ENCODE measurements at regions not wholly inside any gene's neighbourhood (a gene's known extent, or its start where the extent isn't known, plus 50 kb on each side); places are given as distances from the start of the nearest gene placed in this dataset.

DNA sequence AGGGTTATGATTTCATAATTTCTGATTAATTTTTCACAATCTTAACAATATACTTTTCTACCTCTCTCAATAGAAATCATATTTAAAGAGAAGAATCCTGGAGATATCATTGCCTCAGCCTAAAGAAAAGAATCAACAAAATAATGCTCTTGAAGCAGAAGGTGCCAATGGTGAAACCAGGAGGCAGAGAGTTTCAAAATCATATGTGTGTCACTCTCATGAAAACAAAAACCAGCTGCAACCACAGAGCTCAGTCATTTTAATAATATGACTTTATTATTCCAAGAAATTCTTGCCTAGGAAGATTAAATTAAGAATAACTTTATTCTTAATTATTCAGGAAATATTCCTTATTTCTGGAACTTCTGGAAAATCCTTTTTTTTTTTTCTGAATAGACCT, 266.8 kb upstream of the ACTBL2 start:
- Mint-ChIP-seq H3K4me3 (ENCODE audit: low read depth) (no peak overlapping the region), H3K27me3 (no peaks in the 10 kb centered on the region), H3K4me1 (ENCODE audit: low read depth) (no peaks in the 10 kb centered on the region), H3K9me3 (ENCODE audit: low read depth) (no peaks in the 10 kb centered on the region), H3K36me3 (ENCODE audit: insufficient read depth) (no peaks in the 10 kb centered on the region), H3K27ac (no peak overlapping the region)
- TF ChIP-seq, protein P1, sequence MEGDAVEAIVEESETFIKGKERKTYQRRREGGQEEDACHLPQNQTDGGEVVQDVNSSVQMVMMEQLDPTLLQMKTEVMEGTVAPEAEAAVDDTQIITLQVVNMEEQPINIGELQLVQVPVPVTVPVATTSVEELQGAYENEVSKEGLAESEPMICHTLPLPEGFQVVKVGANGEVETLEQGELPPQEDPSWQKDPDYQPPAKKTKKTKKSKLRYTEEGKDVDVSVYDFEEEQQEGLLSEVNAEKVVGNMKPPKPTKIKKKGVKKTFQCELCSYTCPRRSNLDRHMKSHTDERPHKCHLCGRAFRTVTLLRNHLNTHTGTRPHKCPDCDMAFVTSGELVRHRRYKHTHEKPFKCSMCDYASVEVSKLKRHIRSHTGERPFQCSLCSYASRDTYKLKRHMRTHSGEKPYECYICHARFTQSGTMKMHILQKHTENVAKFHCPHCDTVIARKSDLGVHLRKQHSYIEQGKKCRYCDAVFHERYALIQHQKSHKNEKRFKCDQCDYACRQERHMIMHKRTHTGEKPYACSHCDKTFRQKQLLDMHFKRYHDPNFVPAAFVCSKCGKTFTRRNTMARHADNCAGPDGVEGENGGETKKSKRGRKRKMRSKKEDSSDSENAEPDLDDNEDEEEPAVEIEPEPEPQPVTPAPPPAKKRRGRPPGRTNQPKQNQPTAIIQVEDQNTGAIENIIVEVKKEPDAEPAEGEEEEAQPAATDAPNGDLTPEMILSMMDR (IDR thresholded peaks at IDR 0.05; ENCODE audit: unreplicated experiment): no peak
- no peak for DNase-seq (ENCODE audit: low spot score, unreplicated experiment)

DNA sequence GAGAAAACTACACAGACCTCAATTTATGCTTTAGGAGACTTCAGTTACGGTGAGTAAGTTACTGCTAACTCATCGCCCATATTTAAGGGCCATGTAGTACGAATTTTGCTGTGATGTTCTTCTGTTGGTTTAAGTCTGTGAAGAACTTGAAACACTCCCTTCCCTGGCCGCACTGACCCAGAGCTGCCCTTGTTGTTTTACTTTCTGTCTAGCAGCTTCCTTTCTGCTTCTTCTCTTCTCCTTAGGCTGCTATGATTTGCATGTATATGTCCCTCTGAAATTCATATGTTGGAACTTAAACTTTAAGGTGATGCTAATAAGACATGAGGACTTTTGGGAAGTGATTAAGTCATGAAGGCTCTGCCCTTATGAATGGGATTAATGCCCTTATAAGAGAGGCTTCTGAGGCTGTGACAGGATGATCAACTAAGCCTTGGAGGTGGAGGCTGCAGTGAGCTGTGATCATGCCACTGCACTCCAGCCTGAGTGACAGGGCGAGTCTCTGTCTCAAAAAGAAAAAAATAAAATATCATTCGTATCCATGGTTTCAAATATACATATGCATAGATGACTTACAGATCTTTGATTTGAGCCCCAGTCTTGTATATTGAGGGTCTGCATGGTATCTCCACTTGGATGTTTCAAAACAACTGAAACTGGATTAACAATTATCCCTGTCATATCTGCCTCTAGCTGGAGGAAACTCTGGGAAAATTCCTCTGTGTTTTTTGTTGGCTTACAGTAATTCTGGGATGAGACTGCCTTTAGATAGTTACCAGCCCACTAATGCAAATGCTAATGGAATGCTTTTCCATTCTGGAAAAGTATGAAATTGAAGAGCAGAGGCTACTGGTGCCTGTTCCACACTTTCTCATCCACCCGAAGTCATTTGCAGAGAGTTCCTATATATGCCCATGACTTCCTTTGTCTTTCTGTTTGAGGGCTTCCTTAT, 263.4 kb upstream of the ACTBL2 start:
- H3K27me3 Mint-ChIP-seq: no peaks in the 10 kb centered on the region

DNA sequence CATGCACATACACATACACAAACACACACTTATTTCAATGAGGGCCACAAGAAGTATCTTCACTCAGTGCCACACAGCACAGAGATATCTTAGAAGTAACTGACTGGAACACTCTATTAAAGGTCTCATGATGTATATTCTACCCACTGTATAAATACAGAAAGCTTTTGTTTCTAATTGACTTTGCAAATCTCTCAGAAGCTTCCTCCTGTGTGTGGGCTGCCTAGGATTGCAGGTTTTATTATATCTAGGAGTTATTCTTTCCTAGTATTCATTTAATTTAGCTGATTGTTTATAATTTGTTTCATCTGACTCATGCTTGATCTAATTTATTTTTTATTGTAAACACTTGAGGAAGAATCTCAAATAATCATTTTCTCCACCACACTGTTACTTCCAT, 262.4 kb upstream of the ACTBL2 start:
- Mint-ChIP-seq H3K4me1 (ENCODE audit: low read depth) (no peaks in the 10 kb centered on the region), H3K27me3 (no peaks in the 10 kb centered on the region), H3K36me3 (ENCODE audit: insufficient read depth) (no peaks in the 10 kb centered on the region), H3K27ac (no peak overlapping the region), H3K4me3 (ENCODE audit: low read depth) (no peak overlapping the region), H3K9me3 (ENCODE audit: low read depth) (no peaks in the 10 kb centered on the region)
- TF ChIP-seq, protein P1 (IDR thresholded peaks at IDR 0.05; ENCODE audit: unreplicated experiment): no peak
- DNase-seq (ENCODE audit: low spot score, unreplicated experiment): no peak

More for the DNA sequence above, 263.4 kb upstream of the ACTBL2 start:
- Mint-ChIP-seq H3K36me3 (ENCODE audit: insufficient read depth) (no peaks in the 10 kb centered on the region), H3K27ac (no peak overlapping the region), H3K9me3 (ENCODE audit: low read depth) (no peaks in the 10 kb centered on the region), H3K4me1 (ENCODE audit: low read depth) (no peaks in the 10 kb centered on the region), H3K4me3 (ENCODE audit: low read depth) (no peak overlapping the region)
- TF ChIP-seq, protein P1 (IDR thresholded peaks at IDR 0.05; ENCODE audit: unreplicated experiment): no peak
- DNase-seq (ENCODE audit: low spot score, unreplicated experiment): no peak

DNA sequence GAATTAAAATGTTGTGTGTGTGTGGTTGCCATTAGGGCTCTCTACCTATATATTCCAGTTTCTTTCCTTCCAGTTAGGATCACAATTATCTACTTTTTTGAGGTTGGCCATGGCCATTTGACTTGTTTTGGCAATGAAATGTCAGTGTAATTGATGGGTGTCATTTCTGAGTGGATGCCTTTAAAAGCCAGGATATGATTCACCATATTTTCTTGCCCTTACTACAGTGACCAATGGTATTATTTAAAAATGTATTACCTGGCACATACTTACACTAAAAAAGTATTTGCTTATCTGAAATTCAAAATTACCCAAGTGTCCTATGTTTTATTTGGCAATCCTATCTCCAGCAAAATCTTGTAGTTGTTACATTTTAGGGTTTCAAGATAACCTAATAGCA, 258.7 kb upstream of the ACTBL2 start:
- no peak for DNase-seq (ENCODE audit: low spot score, unreplicated experiment)
- no peak overlapping the region for H3K27ac Mint-ChIP-seq
- TF ChIP-seq, protein P1 (IDR thresholded peaks at IDR 0.05; ENCODE audit: unreplicated experiment): no peak
- no peaks in the 10 kb centered on the region for H3K36me3 Mint-ChIP-seq (ENCODE audit: insufficient read depth)
- H3K4me1 Mint-ChIP-seq (ENCODE audit: low read depth): peaks cover 10% of the 10 kb centered on the region
- no peaks in the 10 kb centered on the region for H3K27me3 Mint-ChIP-seq
- H3K9me3 Mint-ChIP-seq (ENCODE audit: low read depth): no peaks in the 10 kb centered on the region
- no peak overlapping the region for H3K4me3 Mint-ChIP-seq (ENCODE audit: low read depth)

DNA sequence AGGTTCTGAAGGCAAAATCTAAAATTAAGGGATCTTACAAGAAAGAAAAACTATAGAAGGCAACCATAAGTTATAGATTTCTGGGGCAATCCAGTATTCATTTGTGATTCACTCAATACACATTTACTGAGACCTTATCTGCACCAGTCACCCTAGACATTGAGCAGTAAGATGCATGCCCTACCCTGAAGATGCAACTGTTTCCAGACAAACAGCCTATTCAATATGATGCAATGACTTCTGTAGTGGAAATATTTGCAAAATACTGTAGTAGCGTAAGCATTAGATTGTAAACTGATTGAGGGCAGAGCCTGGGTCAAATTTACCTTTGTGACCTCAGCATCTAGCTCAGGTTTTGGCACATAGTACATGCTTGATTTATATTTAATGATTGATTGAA, 256.2 kb upstream of the ACTBL2 start:
- DNase-seq (ENCODE audit: low spot score, unreplicated experiment): no peak
- Mint-ChIP-seq H3K36me3 (ENCODE audit: insufficient read depth) (no peaks in the 10 kb centered on the region), H3K4me1 (ENCODE audit: low read depth) (peaks cover 22% of the 10 kb centered on the region)

More for the DNA sequence above, 256.2 kb upstream of the ACTBL2 start:
- TF ChIP-seq, protein P1 (IDR thresholded peaks at IDR 0.05; ENCODE audit: unreplicated experiment): no peak
- Mint-ChIP-seq H3K9me3 (ENCODE audit: low read depth) (no peaks in the 10 kb centered on the region), H3K4me3 (ENCODE audit: low read depth) (no peak overlapping the region), H3K27me3 (no peaks in the 10 kb centered on the region), H3K27ac (no peak overlapping the region)
